GM12891 (cell line): ENCODE measurements at regions not wholly inside any gene's neighbourhood (a gene's known extent, or its start where the extent isn't known, plus 50 kb on each side); places are given as distances from the start of the nearest gene placed in this dataset.

Experiments used
- DNase-seq: peaks from one replicate; pipeline ENCODE4 v3.0.0; 2011; ENCODE audit warnings: low spot score; ENCODE audit not compliant: insufficient read length
- FAIRE-seq: peaks from 2 replicates; lab custom pipeline; 2011; peaks lifted over from hg19 to GRCh38; lab: Jason Lieb, UNC
- PAX5 ChIP-seq: IDR thresholded peaks from 2 replicates; pipeline ENCODE4 v1.6.1; 2011; ENCODE audit warnings: low read length, moderate library complexity, mild to moderate bottlenecking; ENCODE audit not compliant: insufficient read depth, severe bottlenecking
- POLR2A ChIP-seq: IDR thresholded peaks from 2 replicates; pipeline ENCODE4 v1.6.1; 2011; ENCODE audit warnings: low read depth, low read length, control low read depth
- POLR2AphosphoS5 ChIP-seq: IDR thresholded peaks from 2 replicates; pipeline ENCODE4 v1.6.1; 2011; ENCODE audit warnings: low read depth, low read length, control low read depth
- POU2F2 ChIP-seq: IDR thresholded peaks from 2 replicates; pipeline ENCODE4 v1.6.1; 2011; ENCODE audit warnings: low read depth, mild to moderate bottlenecking, control low read depth, low read length, moderate library complexity
- SPI1 ChIP-seq: IDR thresholded peaks from 2 replicates; pipeline ENCODE4 v1.6.1; 2011; ENCODE audit warnings: low read depth, low read length, control low read depth
- TAF1 ChIP-seq: IDR thresholded peaks from 2 replicates; pipeline ENCODE4 v1.6.1; 2011; ENCODE audit warnings: low read depth, low read length, control low read depth

GRCh38 chr7:13041368-13041988 is 354.0 kb downstream of the ARL4A start:
- FAIRE-seq (no peak), DNase-seq (no peak)
- TF ChIP-seq SPI1 (no peak), TAF1 (no peak), POLR2AphosphoS5 (no peak), PAX5 (no peak), POU2F2 (no peak), POLR2A (no peak)

- no peak for TF ChIP-seq SPI1
- TF ChIP-seq POLR2AphosphoS5, result no peak
- no peak for TF ChIP-seq TAF1
- no peak for TF ChIP-seq POLR2A
- DNase-seq, result no peak
- no peak for FAIRE-seq
Measured at GRCh38 chr7:13042605-13043236, 355.3 kb downstream of the ARL4A start.

- TF ChIP-seq SPI1 (no peak), POLR2A (no peak), POU2F2 (no peak)
- DNase-seq, result no peak
Measured at GRCh38 chr7:13044309-13044708, 356.9 kb downstream of the ARL4A start.

GRCh38 chr7:13047061-13047460 is 359.6 kb downstream of the ARL4A start:
- DNase-seq (no peak), FAIRE-seq (no peak)
- TF ChIP-seq SPI1 (no peak), POLR2A (no peak), TAF1 (no peak), POLR2AphosphoS5 (no peak), PAX5 (no peak), POU2F2 (no peak)

More at GRCh38 chr7:13044309-13044708, 356.9 kb downstream of the ARL4A start:
- no peak for FAIRE-seq

GRCh38 chr7:13049946-13050345 is 362.5 kb downstream of the ARL4A start:
- FAIRE-seq, result no peak
- DNase-seq, result no peak
- TF ChIP-seq POLR2AphosphoS5, result no peak
- TF ChIP-seq POU2F2, result no peak
- no peak for TF ChIP-seq TAF1
- TF ChIP-seq PAX5, result no peak
- TF ChIP-seq SPI1, result no peak
- TF ChIP-seq POLR2A, result no peak

GRCh38 chr7:13050703-13051102 is 363.3 kb downstream of the ARL4A start:
- no peak for TF ChIP-seq POLR2A
- no peak for TF ChIP-seq SPI1
- no peak for TF ChIP-seq POLR2AphosphoS5
- no peak for TF ChIP-seq PAX5
- no peak for TF ChIP-seq POU2F2
- TF ChIP-seq TAF1, result no peak
- DNase-seq (no peak), FAIRE-seq (no peak)

- no peak for TF ChIP-seq SPI1
- TF ChIP-seq POLR2AphosphoS5, result no peak
- no peak for TF ChIP-seq POU2F2
- TF ChIP-seq TAF1, result no peak
- no peak for TF ChIP-seq PAX5
- no peak for TF ChIP-seq POLR2A
- no peak for DNase-seq
- no peak for FAIRE-seq
Measured at GRCh38 chr7:13055732-13056368, 368.4 kb downstream of the ARL4A start.

GRCh38 chr7:13057462-13058200 is 370.2 kb downstream of the ARL4A start:
- no peak for FAIRE-seq
- no peak for DNase-seq
- TF ChIP-seq SPI1 (peak; percentile 94), POU2F2 (no peak), TAF1 (no peak), PAX5 (no peak)

- TF ChIP-seq SPI1, result no peak
- FAIRE-seq (no peak), DNase-seq (no peak)
Measured at GRCh38 chr7:13060173-13060572, 372.7 kb downstream of the ARL4A start.

- no peak for TF ChIP-seq POU2F2
- no peak for TF ChIP-seq TAF1
- TF ChIP-seq POLR2AphosphoS5, result no peak
- no peak for TF ChIP-seq PAX5
- no peak for TF ChIP-seq SPI1
- no peak for TF ChIP-seq POLR2A
- no peak for DNase-seq
- no peak for FAIRE-seq
Measured at GRCh38 chr7:13061115-13061514, 373.7 kb downstream of the ARL4A start.
